Heart right ventricle (tissue), 16 donors: ENCODE measurements at regions not wholly inside any gene's neighbourhood (a gene's known extent, or its start where the extent isn't known, plus 50 kb on each side); places are given as distances from the start of the nearest gene placed in this dataset.

Experiments
- ATAC-seq, 8 donors: fragments of 200-7000 bp; cut with Tn5 transposase; one replicate each; pipeline ENCODE4 v1.9.1; 2020; ENCODE audit warnings: mild to moderate bottlenecking in 8 of 8, moderate library complexity in 8 of 8, moderate number of reproducible peaks in 1 of 8
- DNase-seq, 2 donors: peaks; one replicate each; pipeline ENCODE4 v3.0.0-alpha.2; 2020
- H3K27ac ChIP-seq, 10 donors: fragments of 200-600 bp; sonication (generic) in 2 of 10; one replicate each; pipeline versions ENCODE4 v1.5.0 to v1.8.0; 2020 to 2022; ENCODE audit warnings: mild to moderate bottlenecking in 3 of 10
- H3K27me3 ChIP-seq, 7 donors: fragments of 200-600 bp; one replicate each; pipeline ENCODE4 v1.8.0; 2021 to 2022; ENCODE audit warnings: mild to moderate bottlenecking in 2 of 7
- H3K36me3 ChIP-seq, 9 donors: fragments of 200-600 bp; sonication (generic) in 1 of 9; one replicate each; pipeline versions ENCODE4 v1.5.0 to v1.8.0; 2020 to 2022; ENCODE audit warnings: mild to moderate bottlenecking in 2 of 9
- H3K4me1 ChIP-seq, 9 donors: fragments of 200-600 bp; sonication (generic) in 1 of 9; one replicate each; pipeline versions ENCODE4 v1.5.0 to v1.8.0; 2020 to 2022; ENCODE audit warnings: mild to moderate bottlenecking in 4 of 9
- H3K4me3 ChIP-seq, 10 donors: fragments of 200-600 bp; sonication (generic) in 2 of 10; one replicate each; pipeline versions ENCODE4 v1.5.0 to v1.8.0; 2020 to 2022; ENCODE audit warnings: mild to moderate bottlenecking in 7 of 10, moderate library complexity in 2 of 10
- H3K9me3 ChIP-seq, 11 donors: fragments of 200-600 bp in 10 of 11; sonication (generic) in 2 of 11; one replicate each; pipeline versions ENCODE4 v1.5.0 to v1.8.0; 2013 to 2022; ENCODE audit warnings: mild to moderate bottlenecking in 2 of 11, control low read depth in 1 of 11, moderate library complexity in 1 of 11
- WGBS, 2 donors: extraction: QIAGEN DNeasy Blood & Tissue Kit; methylation state at CpG; one replicate each; pipeline ENCODE4 v1.1.7; 2013; ENCODE audit warnings: inconsistent platforms in 1 of 2; 5-methylcytosine and 5-hydroxymethylcytosine counted together
- intact Hi-C, 10 donors: fragments of 100-400 bp; cut with DNase I; formaldehyde crosslinking; loops; one replicate each; pipeline versions ENCODE4 v1.11.1 to v1.14.2; 2022
- TF ChIP-seq, protein P1 (sequence below), 9 donors: fragments of 200-600 bp; sonication (generic) in 2 of 9; IDR thresholded peaks; one replicate each; pipeline versions ENCODE4 v1.5.0 to v1.8.0; 2021 to 2022; ENCODE audit warnings: antibody characterized with exemption in 9 of 9, mild to moderate bottlenecking in 5 of 9, moderate library complexity in 1 of 9
- donor health status: Arrhythmogenic right ventricular cardiomyopathy.
- donor health status: ischemic (EF 13 %, LVEDD 7.1; RV severe dilation, severe dysfunction).
- donor health status: healthy with polysubstance abuse.
- donor health status: DM: no; HTN: yes; CAD: no.
- donor health status: DM: no; HTN: no; CAD: no.
- donor health status: ischemic (EF 25% LVEDD 6.9; RV normal size, moderate dysfunction).
- donor health status: ischemic (EF 25% LVEDD 5.7; RV mildly dilated, moderate dysfunction).
- donor health status: healthy.
- donor health status: DM: yes; HTN: yes; CAD: no.
- donor health status: Ischemic cardiomyopathy.
- donor health status: ischemic (EF 35%, LVEDD 5.7; RV mildly dilated, moderate dysfunction).
- donor health status: nonischemic (EF 11% LVEDD 7.7; RV severe dilation, severe dysfunction).
- donor health status: DM: yes; HTN: yes; CAD: no.
- donor health status: PGD.
- donor health status: ischemic (EF 29% LVEDD 5.4; RV normal size, mild dysfunction).
- donor health status: nonischemic (EF 23%, LVEDD 6.1; RV moderate dilation, normal function).

DNA sequence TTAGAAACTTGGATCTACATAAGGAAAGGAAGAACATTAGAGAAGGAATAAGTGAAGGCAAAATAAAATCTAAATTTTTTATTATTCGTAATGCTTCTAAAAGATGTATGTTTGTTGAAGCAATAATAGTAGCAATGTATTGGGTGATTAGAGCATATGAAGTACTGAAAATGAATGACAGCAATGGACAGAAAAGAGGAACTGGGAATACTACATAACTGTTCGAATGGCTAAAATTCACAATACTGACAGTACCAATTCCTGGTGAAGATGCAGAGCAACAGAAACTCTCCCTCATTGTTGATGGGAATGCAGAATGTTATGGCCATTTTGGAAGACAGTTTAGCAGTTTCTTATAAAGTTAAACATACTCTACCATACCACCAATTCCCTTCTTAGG, 177.3 kb upstream of the SPEF2 start:
- TF ChIP-seq, protein P1, sequence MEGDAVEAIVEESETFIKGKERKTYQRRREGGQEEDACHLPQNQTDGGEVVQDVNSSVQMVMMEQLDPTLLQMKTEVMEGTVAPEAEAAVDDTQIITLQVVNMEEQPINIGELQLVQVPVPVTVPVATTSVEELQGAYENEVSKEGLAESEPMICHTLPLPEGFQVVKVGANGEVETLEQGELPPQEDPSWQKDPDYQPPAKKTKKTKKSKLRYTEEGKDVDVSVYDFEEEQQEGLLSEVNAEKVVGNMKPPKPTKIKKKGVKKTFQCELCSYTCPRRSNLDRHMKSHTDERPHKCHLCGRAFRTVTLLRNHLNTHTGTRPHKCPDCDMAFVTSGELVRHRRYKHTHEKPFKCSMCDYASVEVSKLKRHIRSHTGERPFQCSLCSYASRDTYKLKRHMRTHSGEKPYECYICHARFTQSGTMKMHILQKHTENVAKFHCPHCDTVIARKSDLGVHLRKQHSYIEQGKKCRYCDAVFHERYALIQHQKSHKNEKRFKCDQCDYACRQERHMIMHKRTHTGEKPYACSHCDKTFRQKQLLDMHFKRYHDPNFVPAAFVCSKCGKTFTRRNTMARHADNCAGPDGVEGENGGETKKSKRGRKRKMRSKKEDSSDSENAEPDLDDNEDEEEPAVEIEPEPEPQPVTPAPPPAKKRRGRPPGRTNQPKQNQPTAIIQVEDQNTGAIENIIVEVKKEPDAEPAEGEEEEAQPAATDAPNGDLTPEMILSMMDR (IDR thresholded peaks at IDR 0.05): no peak
- Histone ChIP-seq H3K27ac (no peak overlapping the region), H3K27me3 (peaks cover 0 to 9% (median 3%) of the 10 kb centered on the region in 7 donors), H3K4me3 (no peak overlapping the region), H3K36me3 (no peaks in the 10 kb centered on the region), H3K4me1 (no peaks in the 10 kb centered on the region), H3K9me3 (peaks cover 0 to 5% (median 0%) of the 10 kb centered on the region in 11 donors)
- DNase-seq (no peak), ATAC-seq (no peak)
- WGBS, 2 donors: 89 to 95% methylated on average over 2 of the region's 2 CpGs
- intact Hi-C loops: no loop called here

DNA sequence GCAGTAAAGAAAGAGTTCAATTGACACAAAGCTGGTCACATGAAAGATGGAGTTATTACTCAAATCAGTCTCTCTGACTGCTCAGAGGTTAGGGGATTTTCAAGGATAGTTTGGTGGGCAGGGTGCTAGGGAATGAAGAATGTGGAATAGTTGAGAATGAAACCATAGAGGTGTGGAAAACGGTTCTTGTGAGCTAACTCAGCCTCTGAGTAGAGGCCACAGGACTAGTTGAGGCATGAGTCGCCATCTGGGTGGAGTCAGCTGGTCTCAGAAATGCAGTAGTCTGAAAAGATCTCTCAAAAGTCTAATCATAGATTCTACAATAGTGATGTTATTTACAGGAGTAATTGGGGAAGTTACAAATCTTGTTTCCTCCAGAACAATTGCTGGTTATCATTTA, 178.9 kb upstream of the SPEF2 start:
- WGBS, 2 donors: 76 to 88% methylated on average over 2 of the region's 2 CpGs
- DNase-seq: no peak
- Histone ChIP-seq H3K27me3 (peaks cover 0 to 12% (median 7%) of the 10 kb centered on the region in 7 donors), H3K4me3 (no peak overlapping the region), H3K36me3 (no peaks in the 10 kb centered on the region), H3K4me1 (no peaks in the 10 kb centered on the region), H3K27ac (no peak overlapping the region), H3K9me3 (no peaks in the 10 kb centered on the region)
- no peak for ATAC-seq
- intact Hi-C loops: no loop called here
- TF ChIP-seq, protein P1 (IDR thresholded peaks at IDR 0.05): no peak

DNA sequence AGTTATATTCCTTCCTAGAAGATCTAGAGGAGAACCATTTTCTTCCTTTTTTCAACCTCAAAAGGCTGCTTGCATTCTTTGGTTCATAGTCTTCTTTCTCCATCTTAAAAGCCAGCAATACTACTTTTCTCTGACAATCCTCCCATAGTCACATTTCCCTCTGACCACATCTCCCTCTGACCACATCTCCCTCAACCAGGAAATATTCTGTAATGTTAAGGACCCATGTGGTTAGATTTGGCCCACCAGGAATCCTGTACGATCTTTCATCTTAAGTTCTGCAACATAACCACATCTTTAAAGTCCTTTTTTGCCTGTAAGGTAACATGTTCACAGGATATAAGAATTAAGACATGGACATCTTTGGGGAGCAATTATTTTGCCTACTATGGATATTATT, 179.4 kb upstream of the SPEF2 start:
- 82 to 88% methylated on average over 1 of the region's 1 CpG for WGBS, 2 donors
- DNase-seq (no peak), ATAC-seq (no peak)
- H3K36me3 ChIP-seq: no peaks in the 10 kb centered on the region
- H3K27me3 ChIP-seq: peaks cover 0 to 13% (median 7%) of the 10 kb centered on the region in 7 donors
- intact Hi-C loops: no loop called here
- no peak overlapping the region for H3K4me3 ChIP-seq
- H3K4me1 ChIP-seq: no peaks in the 10 kb centered on the region
- H3K27ac ChIP-seq: no peak overlapping the region
- H3K9me3 ChIP-seq: no peaks in the 10 kb centered on the region
- TF ChIP-seq, protein P1 (IDR thresholded peaks at IDR 0.05): no peak

DNA sequence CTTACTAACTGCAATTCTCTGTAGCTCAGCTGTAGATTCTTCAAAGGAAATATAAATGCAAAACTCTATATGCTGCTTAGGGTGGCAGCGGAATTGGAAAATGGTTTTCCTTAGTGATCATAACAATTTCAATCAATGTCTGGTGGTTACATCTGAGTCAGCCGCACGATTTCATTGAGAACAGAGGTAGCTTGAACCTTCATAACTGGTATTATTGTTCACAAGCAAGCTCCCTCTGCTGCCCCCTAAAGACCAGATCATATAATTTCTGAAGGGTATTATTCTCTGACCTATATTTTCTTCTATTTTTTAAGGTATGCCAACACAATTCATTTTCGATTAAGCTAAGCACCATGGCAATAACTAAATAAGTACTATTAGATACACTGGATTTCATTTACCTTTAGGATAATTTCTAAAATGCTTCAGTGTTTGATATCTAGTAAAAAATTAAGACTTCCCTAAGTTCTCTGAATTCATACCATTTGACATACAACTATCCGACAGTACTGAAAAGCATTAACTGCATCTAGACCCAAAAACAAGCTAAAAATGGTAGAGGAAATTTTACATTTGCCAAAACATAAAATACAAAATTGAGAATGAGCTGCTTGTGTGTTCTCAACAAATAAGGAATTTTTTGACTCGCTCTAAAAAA, 181.1 kb upstream of the SPEF2 start:
- TF ChIP-seq, protein P1 (IDR thresholded peaks at IDR 0.05): peak in 7 of 9 donors; percentile 27 to 59 (median 47)
- H3K36me3 ChIP-seq: no peaks in the 10 kb centered on the region
- intact Hi-C loops: no loop called here
- H3K4me1 ChIP-seq: no peaks in the 10 kb centered on the region
- peaks cover 0 to 21% (median 7%) of the 10 kb centered on the region in 7 donors for H3K27me3 ChIP-seq
- no peak for ATAC-seq
- H3K27ac ChIP-seq: no peak overlapping the region
- H3K4me3 ChIP-seq: no peak overlapping the region
- DNase-seq: no peak
- 73% methylated on average over 6 of the region's 6 CpGs for WGBS, 2 donors
- no peaks in the 10 kb centered on the region for H3K9me3 ChIP-seq
